GM12873 (cell line): ENCODE measurements at regions not wholly inside any gene's neighbourhood (a gene's known extent, or its start where the extent isn't known, plus 50 kb on each side); places are given as distances from the start of the nearest gene placed in this dataset.

Source experiments
- TF ChIP-seq, protein P1 (sequence below): IDR thresholded peaks from 2 replicates; pipeline ENCODE4 v1.5.1; 2012; ENCODE audit warnings: low read depth, mild to moderate bottlenecking, moderate library complexity, low read length, control low read depth; ENCODE audit not compliant: insufficient read depth; ENCODE audit errors: missing control alignments

- TF ChIP-seq, protein P1, sequence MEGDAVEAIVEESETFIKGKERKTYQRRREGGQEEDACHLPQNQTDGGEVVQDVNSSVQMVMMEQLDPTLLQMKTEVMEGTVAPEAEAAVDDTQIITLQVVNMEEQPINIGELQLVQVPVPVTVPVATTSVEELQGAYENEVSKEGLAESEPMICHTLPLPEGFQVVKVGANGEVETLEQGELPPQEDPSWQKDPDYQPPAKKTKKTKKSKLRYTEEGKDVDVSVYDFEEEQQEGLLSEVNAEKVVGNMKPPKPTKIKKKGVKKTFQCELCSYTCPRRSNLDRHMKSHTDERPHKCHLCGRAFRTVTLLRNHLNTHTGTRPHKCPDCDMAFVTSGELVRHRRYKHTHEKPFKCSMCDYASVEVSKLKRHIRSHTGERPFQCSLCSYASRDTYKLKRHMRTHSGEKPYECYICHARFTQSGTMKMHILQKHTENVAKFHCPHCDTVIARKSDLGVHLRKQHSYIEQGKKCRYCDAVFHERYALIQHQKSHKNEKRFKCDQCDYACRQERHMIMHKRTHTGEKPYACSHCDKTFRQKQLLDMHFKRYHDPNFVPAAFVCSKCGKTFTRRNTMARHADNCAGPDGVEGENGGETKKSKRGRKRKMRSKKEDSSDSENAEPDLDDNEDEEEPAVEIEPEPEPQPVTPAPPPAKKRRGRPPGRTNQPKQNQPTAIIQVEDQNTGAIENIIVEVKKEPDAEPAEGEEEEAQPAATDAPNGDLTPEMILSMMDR: no peak
Measured at GRCh38 chr6:153984811-153985210, 54.2 kb upstream of the OPRM1 start.

- TF ChIP-seq, protein P1: no peak
Measured at GRCh38 chr6:153980171-153980570, 58.9 kb upstream of the OPRM1 start.

DNA sequence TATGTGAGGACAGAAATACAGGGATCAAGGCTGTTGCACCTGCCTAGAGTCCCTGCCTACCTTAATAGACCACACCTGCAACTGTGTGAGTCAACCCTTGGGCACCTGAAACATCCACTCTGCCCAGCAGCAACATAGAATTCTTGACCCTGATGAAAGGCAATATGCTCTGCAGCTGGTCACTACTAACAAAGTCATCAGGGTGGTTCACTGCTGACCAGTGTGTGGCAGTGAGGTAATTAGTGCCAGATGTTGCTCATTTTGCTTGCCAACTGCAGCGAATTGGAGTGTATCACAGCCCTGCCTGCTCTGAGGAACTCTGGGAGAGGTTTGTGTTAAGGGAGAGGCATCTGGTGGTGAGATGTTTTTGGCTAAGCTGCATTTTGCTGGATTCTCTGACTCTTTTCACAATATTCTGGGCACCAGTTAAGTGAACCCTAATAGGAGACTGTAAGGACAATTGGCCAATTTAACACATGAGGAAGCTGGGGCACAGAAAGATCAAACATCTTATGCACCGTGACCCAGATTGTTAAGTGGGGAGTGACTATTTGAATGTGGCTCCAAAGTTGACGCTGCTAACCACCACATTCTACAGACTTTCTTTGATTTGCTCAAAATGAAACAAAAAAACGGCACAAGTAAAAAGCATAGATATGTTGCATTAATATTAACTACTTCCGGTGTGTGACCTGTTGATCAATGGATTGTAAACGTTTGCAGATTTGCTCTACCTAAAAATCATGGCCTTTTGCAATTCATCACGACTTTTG, 61.9 kb upstream of the OPRM1 start:
- TF ChIP-seq, protein P1: no peak

GRCh38 chr6:153966001-153966400, 73.0 kb upstream of the OPRM1 start:
- TF ChIP-seq, protein P1: no peak

GRCh38 chr6:153963352-153963751, 75.7 kb upstream of the OPRM1 start:
- TF ChIP-seq, protein P1: peak; percentile 16

GRCh38 chr6:153962555-153962954, 76.5 kb upstream of the OPRM1 start:
- TF ChIP-seq, protein P1: no peak

DNA sequence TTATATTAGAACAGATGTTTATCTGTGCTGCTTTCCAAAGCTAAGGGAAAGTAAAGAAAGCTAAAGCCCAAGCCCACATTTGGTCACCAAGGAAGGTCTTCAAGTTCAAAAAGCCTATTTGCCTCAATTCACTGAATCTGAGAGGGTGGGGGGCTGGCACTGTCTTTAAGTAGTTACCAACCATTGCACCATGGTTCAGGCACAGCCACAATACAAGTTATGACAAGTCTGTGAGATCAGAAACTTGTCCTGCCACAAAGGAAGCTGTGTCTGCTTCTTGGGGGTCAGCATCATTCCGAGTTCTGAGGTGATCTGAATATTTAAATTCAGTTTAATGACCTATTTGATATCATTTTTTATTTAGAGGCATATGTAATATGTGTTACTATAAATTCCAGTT, 78.3 kb upstream of the OPRM1 start:
- TF ChIP-seq, protein P1: no peak

GRCh38 chr6:153960281-153960680, 78.8 kb upstream of the OPRM1 start:
- TF ChIP-seq, protein P1: no peak
